Mammary epithelial cell (primary cell): ENCODE measurements at regions not wholly inside any gene's neighbourhood (a gene's known extent, or its start where the extent isn't known, plus 50 kb on each side); places are given as distances from the start of the nearest gene placed in this dataset.

Experiments used
- EZH2 ChIP-seq: IDR thresholded peaks from 2 replicates; pipeline ENCODE4 v1.6.1; 2012; ENCODE audit warnings: low read length, inconsistent platforms, borderline replicate concordance
- TF ChIP-seq, protein P1 (sequence below), 2 donors: IDR thresholded peaks in 1 of 2; conservative IDR thresholded peaks in 1 of 2; 2 replicates each; pipeline ENCODE4 v1.5.1; 2011 to 2012; ENCODE audit warnings: inconsistent platforms in 2 of 2, low read length in 2 of 2, mild to moderate bottlenecking in 2 of 2, control low read depth in 1 of 2, low read depth in 1 of 2; ENCODE audit not compliant: insufficient read depth in 1 of 2; ENCODE audit errors: extremely low read depth in 1 of 2

GRCh38 chr13:64993514-64994164 is 2236.5 kb downstream of the PCDH9 start:
- TF ChIP-seq, protein P1, sequence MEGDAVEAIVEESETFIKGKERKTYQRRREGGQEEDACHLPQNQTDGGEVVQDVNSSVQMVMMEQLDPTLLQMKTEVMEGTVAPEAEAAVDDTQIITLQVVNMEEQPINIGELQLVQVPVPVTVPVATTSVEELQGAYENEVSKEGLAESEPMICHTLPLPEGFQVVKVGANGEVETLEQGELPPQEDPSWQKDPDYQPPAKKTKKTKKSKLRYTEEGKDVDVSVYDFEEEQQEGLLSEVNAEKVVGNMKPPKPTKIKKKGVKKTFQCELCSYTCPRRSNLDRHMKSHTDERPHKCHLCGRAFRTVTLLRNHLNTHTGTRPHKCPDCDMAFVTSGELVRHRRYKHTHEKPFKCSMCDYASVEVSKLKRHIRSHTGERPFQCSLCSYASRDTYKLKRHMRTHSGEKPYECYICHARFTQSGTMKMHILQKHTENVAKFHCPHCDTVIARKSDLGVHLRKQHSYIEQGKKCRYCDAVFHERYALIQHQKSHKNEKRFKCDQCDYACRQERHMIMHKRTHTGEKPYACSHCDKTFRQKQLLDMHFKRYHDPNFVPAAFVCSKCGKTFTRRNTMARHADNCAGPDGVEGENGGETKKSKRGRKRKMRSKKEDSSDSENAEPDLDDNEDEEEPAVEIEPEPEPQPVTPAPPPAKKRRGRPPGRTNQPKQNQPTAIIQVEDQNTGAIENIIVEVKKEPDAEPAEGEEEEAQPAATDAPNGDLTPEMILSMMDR (conservative IDR thresholded peaks at IDR 0.05 in 1 of 2, IDR thresholded peaks at IDR 0.05 in 1 of 2; ENCODE audit: extremely low read depth in 1 of 2, insufficient read depth in 1 of 2, low read depth in 1 of 2, low read length in 2 of 2): no peak
- no peak for TF ChIP-seq EZH2
